Common myeloid progenitor, CD34-positive (primary cell): ENCODE measurements at regions not wholly inside any gene's neighbourhood (a gene's known extent, or its start where the extent isn't known, plus 50 kb on each side); places are given as distances from the start of the nearest gene placed in this dataset.
"Not testable (repeated sequence)": the region's sequence is repeated elsewhere in the genome, so short reads cannot be mapped to it uniquely, and the experiment has no call there.

Experiments used
- CTCF ChIA-PET: fragments of 350-600 bp; sonication (Branson Sonifier 250); formaldehyde crosslinking; loops from one replicate; lab custom pipeline; 2021; ENCODE audit warnings: antibody characterized with exemption; lab: Charles Lee
- POLR2A ChIA-PET: fragments of 350-600 bp; sonication (Branson Sonifier 250); formaldehyde crosslinking; loops from one replicate; lab custom pipeline; 2021; ENCODE audit warnings: antibody characterized with exemption; lab: Charles Lee
- DNase-seq, 3 donors: peaks; one replicate each; pipeline versions ENCODE4 v3.0.0 to v3.0.0-alpha.2; 2013
- H3K27ac ChIP-seq, 2 experiments: 1 replicate in 1 of 2; 2 replicates in 1 of 2; pipeline ENCODE4 v1.7.0; 2013; ENCODE audit warnings: inconsistent platforms in 2 of 2, low read length in 2 of 2, mild to moderate bottlenecking in 2 of 2, low read depth in 1 of 2, moderate library complexity in 1 of 2; ENCODE audit not compliant: severe bottlenecking in 2 of 2, insufficient read depth in 1 of 2, poor library complexity in 1 of 2
- H3K27me3 ChIP-seq, 5 experiments: replicated peaks in 2 of 5; 1 replicate in 3 of 5; 2 replicates in 2 of 5; pipeline versions ENCODE4 v1.6.1 to v1.7.0; 2013; ENCODE audit warnings: low read length in 4 of 5, mild to moderate bottlenecking in 2 of 5, moderate library complexity in 2 of 5, inconsistent platforms in 1 of 5; ENCODE audit not compliant: insufficient read depth in 5 of 5, control insufficient read depth in 4 of 5
- H3K36me3 ChIP-seq, 4 experiments: 1 replicate in 2 of 4; 2 replicates in 2 of 4; pipeline versions ENCODE4 v1.6.1 to v1.7.0; 2013; ENCODE audit warnings: low read length in 3 of 4, control low read depth in 1 of 4, mild to moderate bottlenecking in 1 of 4; ENCODE audit not compliant: control insufficient read depth in 4 of 4, insufficient read depth in 4 of 4
- H3K4me1 ChIP-seq, 4 experiments: 1 replicate in 3 of 4; 2 replicates in 1 of 4; pipeline versions ENCODE4 v1.6.1 to v1.7.1; 2013; ENCODE audit warnings: low read length in 3 of 4, mild to moderate bottlenecking in 3 of 4, control low read depth in 1 of 4, inconsistent platforms in 1 of 4, moderate library complexity in 1 of 4; ENCODE audit not compliant: control insufficient read depth in 4 of 4, insufficient read depth in 4 of 4; ENCODE audit errors: control extremely low read depth in 1 of 4
- H3K4me3 ChIP-seq, 7 experiments: 1 replicate in 4 of 7; 2 replicates in 3 of 7; pipeline versions ENCODE4 v1.5.1 to v1.7.0; 2013; ENCODE audit warnings: mild to moderate bottlenecking in 7 of 7, low read length in 6 of 7, moderate library complexity in 6 of 7, inconsistent platforms in 2 of 7, low read depth in 2 of 7, control low read depth in 1 of 7; ENCODE audit not compliant: insufficient read depth in 4 of 7, control insufficient read depth in 1 of 7; ENCODE audit errors: extremely low read depth in 1 of 7
- H3K9me3 ChIP-seq, 5 experiments: 1 replicate in 4 of 5; 2 replicates in 1 of 5; pipeline versions ENCODE4 v1.6.1 to v1.7.1; 2013; ENCODE audit warnings: low read length in 4 of 5, mild to moderate bottlenecking in 2 of 5, inconsistent platforms in 1 of 5, low read depth in 1 of 5, moderate library complexity in 1 of 5; ENCODE audit not compliant: control insufficient read depth in 4 of 5, insufficient read depth in 2 of 5; ENCODE audit errors: control extremely low read depth in 1 of 5
- whole genome bisulfite sequencing: methylation state at CpG from one replicate; pipeline ENCODE4 v1.1.5; 2013; ENCODE audit not compliant: insufficient coverage; 5-methylcytosine and 5-hydroxymethylcytosine counted together

DNA sequence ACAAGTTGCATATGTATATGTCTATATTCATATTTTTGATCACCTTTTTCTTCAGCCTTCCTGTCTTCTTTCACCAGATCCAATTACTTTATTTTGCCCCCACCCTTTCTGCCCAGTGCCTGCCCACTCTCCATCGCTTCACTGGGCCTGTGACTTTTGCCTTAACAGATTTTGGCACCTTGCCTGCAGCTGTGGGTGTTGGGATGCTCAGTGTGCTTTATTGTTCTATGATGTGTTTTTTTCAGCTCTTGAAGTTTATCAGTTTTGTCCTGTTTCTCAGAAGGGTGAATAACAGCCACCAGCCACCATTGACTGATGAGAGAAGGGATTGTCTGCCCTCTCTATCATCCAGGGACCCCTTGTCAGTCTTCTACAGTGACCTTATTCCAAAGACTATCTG is 77.2 kb upstream of the GALNT7 start:
- Histone ChIP-seq H3K4me3 (no peak overlapping the region), H3K9me3 (peaks cover 0 to 1% (median 0%) of the 10 kb centered on the region in 5 experiments), H3K36me3 (no peaks in the 10 kb centered on the region), H3K4me1 (peaks cover 0 to 3% (median 0%) of the 10 kb centered on the region in 4 experiments), H3K27ac (no peak overlapping the region), H3K27me3 (no peaks in the 10 kb centered on the region)
- ChIA-PET POLR2A (no interaction called here), CTCF (no interaction called here)
- DNase-seq: no peak
- 80% methylated on average over 1 of the region's 1 CpG for WGBS

DNA sequence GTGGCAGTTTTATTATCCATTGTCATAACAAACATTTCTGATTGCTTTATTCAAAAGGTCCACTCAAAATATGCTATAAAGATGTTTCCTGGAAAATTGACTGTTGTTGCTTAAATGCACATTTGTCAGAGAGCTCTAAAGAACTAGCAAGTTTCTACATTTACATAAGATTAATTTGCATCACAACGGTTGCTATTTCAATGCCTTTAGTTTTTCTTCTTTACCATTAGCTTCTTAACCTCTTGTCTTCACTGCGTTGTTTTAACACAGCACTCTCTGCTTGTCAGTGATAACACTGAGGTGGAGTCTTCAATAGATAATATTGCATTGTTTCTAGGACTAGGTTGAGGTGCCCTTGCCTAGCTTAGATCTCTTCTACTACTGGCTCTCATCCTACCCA is 76.7 kb upstream of the GALNT7 start:
- POLR2A ChIA-PET: no interaction called here
- WGBS: no CpG with 5 or more reads among the region's 2 CpGs

DNA sequence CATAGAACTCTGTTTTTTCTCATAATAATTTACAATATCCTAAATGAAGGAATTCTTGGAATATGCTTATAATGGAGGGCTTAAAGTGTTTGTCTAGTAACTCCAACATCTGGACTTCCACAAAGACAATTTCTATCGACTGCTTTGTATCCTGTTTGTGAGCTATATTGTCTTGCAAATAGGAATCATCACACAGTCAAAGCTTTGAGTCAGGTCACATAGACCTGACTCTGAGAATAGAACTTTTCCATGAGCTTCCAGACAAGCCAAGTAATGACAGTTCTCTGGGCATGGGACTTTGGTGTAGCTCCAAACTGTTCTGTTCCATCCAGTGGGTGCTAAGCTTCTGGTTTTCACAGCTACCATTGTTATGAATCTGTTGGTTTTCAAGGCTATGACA is 75.2 kb upstream of the GALNT7 start:
- Histone ChIP-seq H3K36me3 (no peaks in the 10 kb centered on the region), H3K27ac (no peak overlapping the region), H3K4me1 (no peaks in the 10 kb centered on the region), H3K9me3 (no peaks in the 10 kb centered on the region), H3K27me3 (no peaks in the 10 kb centered on the region), H3K4me3 (no peak overlapping the region)
- no peak for DNase-seq
- ChIA-PET CTCF (interaction anchor here (0.6 to 0.9 kb wide), 2 partner anchors 30 to 49 kb away, joined by 3 read pairs; no protein-coding TSS in a partner anchor), POLR2A (no interaction called here)
- 100% methylated on average over 1 of the region's 1 CpG for WGBS

More for the DNA sequence above, 76.7 kb upstream of the GALNT7 start:
- Histone ChIP-seq H3K4me1 (peaks cover 0 to 3% (median 0%) of the 10 kb centered on the region in 4 experiments), H3K36me3 (no peaks in the 10 kb centered on the region), H3K27ac (no peak overlapping the region), H3K9me3 (no peaks in the 10 kb centered on the region), H3K27me3 (no peaks in the 10 kb centered on the region), H3K4me3 (no peak overlapping the region)
- DNase-seq: peak in 1 of 3 donors; percentile 11
- CTCF ChIA-PET: no interaction called here

DNA sequence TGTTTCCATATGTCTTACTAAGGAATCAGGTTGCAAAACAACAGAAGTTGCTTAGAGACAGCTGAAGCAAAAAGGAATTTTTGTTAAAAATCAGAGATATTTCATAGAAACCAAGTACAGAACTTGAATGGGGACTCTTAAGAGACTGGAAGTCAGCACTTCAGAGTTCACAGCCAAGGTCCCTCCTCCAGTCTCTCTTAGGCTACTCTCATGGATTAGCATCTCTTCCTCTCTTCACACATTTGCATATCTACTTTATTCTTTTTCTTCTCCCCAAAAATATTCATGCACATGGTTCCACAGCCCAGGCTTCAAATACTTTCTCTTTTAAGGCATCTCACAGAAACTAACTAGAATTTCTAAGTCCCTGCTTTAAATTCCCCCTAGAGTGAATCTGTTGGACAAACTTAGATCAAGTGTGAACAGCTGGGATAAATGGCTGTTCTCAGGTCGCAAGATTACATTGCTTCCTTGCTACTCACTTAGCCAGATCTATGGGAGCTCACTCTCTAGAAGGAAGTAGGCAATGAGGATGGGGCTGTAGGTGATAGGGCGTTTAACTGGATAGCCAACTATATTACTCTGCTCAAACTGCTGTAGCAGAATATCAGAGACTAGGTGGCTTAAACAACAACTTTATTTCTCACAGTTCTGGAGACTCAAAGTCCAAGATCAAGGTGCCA is 73.7 kb upstream of the GALNT7 start:
- CTCF ChIA-PET: no interaction called here
- WGBS: no CpG with 5 or more reads among the region's 2 CpGs

DNA sequence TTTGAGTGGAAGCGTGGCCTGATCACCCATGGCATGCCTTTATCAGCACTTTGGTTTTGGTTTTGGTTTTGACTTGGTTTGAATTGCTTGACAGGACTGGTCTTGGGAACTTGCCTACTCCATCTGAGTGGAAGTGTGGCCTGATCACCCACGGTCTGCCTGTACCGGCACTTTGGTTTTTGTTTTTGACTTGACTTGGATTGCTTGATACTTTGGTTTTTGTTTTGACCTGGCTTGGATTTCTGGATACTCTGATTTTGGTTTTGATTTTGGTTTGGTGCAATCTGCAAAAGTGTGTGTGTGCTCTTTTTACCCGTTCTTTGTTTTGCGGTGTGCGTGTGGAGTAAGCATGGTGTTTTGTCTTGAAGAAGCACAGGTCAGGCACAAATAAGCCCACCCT is 69.2 kb upstream of the GALNT7 start:
- H3K4me3 ChIP-seq, H3K9me3 ChIP-seq, H3K27me3 ChIP-seq, DNase-seq, H3K27ac ChIP-seq, H3K4me1 ChIP-seq, POLR2A ChIA-PET, H3K36me3 ChIP-seq, CTCF ChIA-PET: not testable (repeated sequence)
- WGBS: 98% methylated on average over 6 of the region's 6 CpGs

More for the DNA sequence above, 73.7 kb upstream of the GALNT7 start:
- no peaks in the 10 kb centered on the region for H3K27me3 ChIP-seq
- H3K9me3 ChIP-seq: no peaks in the 10 kb centered on the region
- no peak overlapping the region for H3K4me3 ChIP-seq
- no peaks in the 10 kb centered on the region for H3K4me1 ChIP-seq
- no peaks in the 10 kb centered on the region for H3K36me3 ChIP-seq
- DNase-seq: no peak
- POLR2A ChIA-PET: no interaction called here
- no peak overlapping the region for H3K27ac ChIP-seq

DNA sequence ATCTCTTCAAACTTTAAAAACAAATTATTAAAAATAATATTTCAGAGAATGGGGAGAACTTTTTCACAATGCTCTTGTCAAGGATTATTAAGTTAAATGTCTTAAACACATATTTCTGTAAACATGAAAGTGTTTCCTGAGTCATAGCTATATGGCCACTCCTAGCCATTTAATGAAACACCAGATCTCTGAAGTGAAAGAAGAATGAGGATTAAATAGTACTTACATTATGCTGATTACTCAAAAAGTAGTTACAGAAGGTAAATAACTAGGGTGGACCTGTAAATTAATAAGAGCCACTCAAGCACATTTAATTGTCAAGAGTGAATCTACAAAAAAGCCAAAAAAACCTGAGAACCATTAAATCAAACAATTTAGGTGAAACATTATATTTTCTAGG is 57.6 kb upstream of the GALNT7 start:
- H3K36me3 ChIP-seq: peaks cover 0 to 2% (median 0%) of the 10 kb centered on the region in 4 experiments
- H3K4me1 ChIP-seq: no peaks in the 10 kb centered on the region
- H3K9me3 ChIP-seq: peaks cover 0 to 3% (median 0%) of the 10 kb centered on the region in 5 experiments
- no peak overlapping the region for H3K4me3 ChIP-seq
- H3K27ac ChIP-seq: no peak overlapping the region
- ChIA-PET POLR2A (no interaction called here), CTCF (interaction anchor here (0.7 kb wide), 1 partner anchor 1079 kb away, joined by 4 read pairs; no protein-coding TSS in a partner anchor)
- DNase-seq: no peak
- no peaks in the 10 kb centered on the region for H3K27me3 ChIP-seq

DNA sequence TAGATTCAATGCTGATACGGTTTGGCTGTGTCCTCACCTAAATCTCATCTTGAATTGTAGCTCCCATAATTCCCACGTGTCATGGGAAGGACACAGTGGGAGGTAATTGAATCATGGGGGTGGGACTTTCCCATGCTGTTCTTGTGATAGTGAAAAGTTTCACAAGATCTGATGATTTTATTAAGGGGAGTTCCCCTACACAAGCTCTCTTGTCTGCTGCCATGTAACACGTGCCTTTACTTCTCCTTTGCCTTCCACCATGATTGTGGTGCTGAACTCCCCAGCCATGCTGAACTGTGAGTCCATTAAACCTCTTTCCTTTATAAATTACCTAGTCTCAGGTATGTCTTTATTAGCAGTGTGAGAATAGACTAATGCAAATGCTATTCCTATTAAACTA is 51.2 kb upstream of the GALNT7 start:
- POLR2A ChIA-PET, H3K36me3 ChIP-seq, CTCF ChIA-PET, H3K27me3 ChIP-seq, H3K4me1 ChIP-seq, H3K9me3 ChIP-seq, DNase-seq, H3K4me3 ChIP-seq, H3K27ac ChIP-seq: not testable (repeated sequence)
- WGBS: 100% methylated on average over 1 of the region's 3 CpGs
